DND-41 (cell line): ENCODE measurements at regions not wholly inside any gene's neighbourhood (a gene's known extent, or its start where the extent isn't known, plus 50 kb on each side); places are given as distances from the start of the nearest gene placed in this dataset.

Source experiments
- ATAC-seq: fragments of 200-7000 bp; cut with Tn5 transposase; 3 replicates; pipeline ENCODE4 v1.9.1; 2021; ENCODE audit warnings: low read depth; ENCODE audit not compliant: insufficient read depth
- DNase-seq: peaks from one replicate; pipeline ENCODE4 v3.0.0-alpha.2; 2020
- H2AFZ ChIP-seq: 2 replicates; pipeline ENCODE4 v1.6.0; 2012; ENCODE audit warnings: low read depth, low read length
- H3K27ac ChIP-seq: 2 replicates; pipeline ENCODE4 v1.5.1; 2012; ENCODE audit warnings: low read length, inconsistent platforms
- H3K27me3 ChIP-seq: fragments of 200-600 bp; sonication (generic); 2 replicates; pipeline ENCODE4 v1.6.0; 2012; ENCODE audit warnings: low read length, mild to moderate bottlenecking, inconsistent platforms; ENCODE audit not compliant: insufficient read depth, poor library complexity
- H3K36me3 ChIP-seq: 2 replicates; pipeline ENCODE4 v1.5.1; 2012; ENCODE audit warnings: low read length, inconsistent platforms; ENCODE audit not compliant: insufficient read depth
- H3K4me1 ChIP-seq: 2 replicates; pipeline ENCODE4 v1.5.1; 2012; ENCODE audit warnings: mild to moderate bottlenecking, low read length; ENCODE audit not compliant: insufficient read depth
- H3K4me2 ChIP-seq: 2 replicates; pipeline ENCODE4 v1.6.0; 2012; ENCODE audit warnings: mild to moderate bottlenecking, moderate library complexity, low read length, inconsistent platforms; ENCODE audit not compliant: insufficient read depth
- H3K4me3 ChIP-seq, 2 experiments: fragments of 200-600 bp in 1 of 2; shearing (Covaris generic) in 1 of 2; 2 replicates each; pipeline ENCODE4 v1.5.1; 2012 to 2016; ENCODE audit warnings: inconsistent platforms in 2 of 2, low read length in 2 of 2, mild to moderate bottlenecking in 2 of 2, low read depth in 1 of 2, moderate library complexity in 1 of 2
- H3K79me2 ChIP-seq: 2 replicates; pipeline ENCODE4 v1.6.0; 2012; ENCODE audit warnings: low read length, inconsistent platforms; ENCODE audit not compliant: insufficient read depth
- H3K9ac ChIP-seq: 2 replicates; pipeline ENCODE4 v1.6.0; 2012; ENCODE audit warnings: low read depth, mild to moderate bottlenecking, inconsistent platforms, low read length, moderate library complexity
- H3K9me3 ChIP-seq: 2 replicates; pipeline ENCODE4 v1.5.1; 2012; ENCODE audit warnings: low read length, moderate library complexity, mild to moderate bottlenecking, inconsistent platforms; ENCODE audit not compliant: insufficient read depth, severe bottlenecking
- H4K20me1 ChIP-seq: 2 replicates; pipeline ENCODE4 v1.6.0; 2012; ENCODE audit warnings: low read length; ENCODE audit not compliant: insufficient read depth
- EZH2 ChIP-seq: IDR thresholded peaks from 3 replicates; pipeline ENCODE4 v1.6.1; 2012; ENCODE audit warnings: borderline replicate concordance, low read depth, mild to moderate bottlenecking, moderate library complexity, low read length, inconsistent platforms; ENCODE audit not compliant: severe bottlenecking
- TF ChIP-seq, protein P1 (sequence below): IDR thresholded peaks from 2 replicates; pipeline ENCODE4 v1.5.1; 2012; ENCODE audit warnings: borderline replicate concordance, low read length, moderate library complexity, mild to moderate bottlenecking; ENCODE audit not compliant: poor library complexity, severe bottlenecking; ENCODE audit errors: extremely low read depth

DNA sequence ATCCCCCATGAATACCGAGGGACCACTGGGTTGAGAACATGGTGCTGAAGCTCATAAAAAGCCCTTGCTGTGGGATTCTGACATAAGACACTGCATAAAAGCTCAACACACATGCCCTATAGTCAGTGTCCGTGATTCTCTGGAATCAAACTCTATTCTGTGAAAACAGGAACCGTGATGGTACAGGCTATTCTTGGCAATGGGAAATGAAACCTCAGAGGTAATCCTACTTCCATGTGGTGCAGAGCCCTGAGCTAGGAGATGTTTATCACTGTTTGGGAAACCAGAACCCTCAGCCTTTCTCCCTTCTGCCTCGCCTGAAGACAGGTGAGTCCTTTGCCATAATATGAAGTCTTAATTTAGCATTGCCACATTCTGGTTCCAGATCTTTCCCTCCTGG, 80.8 kb upstream of the PRSS1 start:
- Histone ChIP-seq H3K79me2 (no peaks in the 10 kb centered on the region), H3K4me2 (no peak overlapping the region), H3K9me3 (no peaks in the 10 kb centered on the region), H3K27me3 (no peaks in the 10 kb centered on the region), H2AFZ (no peak overlapping the region), H3K27ac (no peak overlapping the region), H3K9ac (no peak overlapping the region), H3K4me3 (no peak overlapping the region), H3K4me1 (no peaks in the 10 kb centered on the region), H3K36me3 (no peaks in the 10 kb centered on the region), H4K20me1 (no peaks in the 10 kb centered on the region)
- TF ChIP-seq EZH2 = no peak
- TF ChIP-seq, protein P1, sequence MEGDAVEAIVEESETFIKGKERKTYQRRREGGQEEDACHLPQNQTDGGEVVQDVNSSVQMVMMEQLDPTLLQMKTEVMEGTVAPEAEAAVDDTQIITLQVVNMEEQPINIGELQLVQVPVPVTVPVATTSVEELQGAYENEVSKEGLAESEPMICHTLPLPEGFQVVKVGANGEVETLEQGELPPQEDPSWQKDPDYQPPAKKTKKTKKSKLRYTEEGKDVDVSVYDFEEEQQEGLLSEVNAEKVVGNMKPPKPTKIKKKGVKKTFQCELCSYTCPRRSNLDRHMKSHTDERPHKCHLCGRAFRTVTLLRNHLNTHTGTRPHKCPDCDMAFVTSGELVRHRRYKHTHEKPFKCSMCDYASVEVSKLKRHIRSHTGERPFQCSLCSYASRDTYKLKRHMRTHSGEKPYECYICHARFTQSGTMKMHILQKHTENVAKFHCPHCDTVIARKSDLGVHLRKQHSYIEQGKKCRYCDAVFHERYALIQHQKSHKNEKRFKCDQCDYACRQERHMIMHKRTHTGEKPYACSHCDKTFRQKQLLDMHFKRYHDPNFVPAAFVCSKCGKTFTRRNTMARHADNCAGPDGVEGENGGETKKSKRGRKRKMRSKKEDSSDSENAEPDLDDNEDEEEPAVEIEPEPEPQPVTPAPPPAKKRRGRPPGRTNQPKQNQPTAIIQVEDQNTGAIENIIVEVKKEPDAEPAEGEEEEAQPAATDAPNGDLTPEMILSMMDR = no peak
- ATAC-seq (no peak), DNase-seq (no peak)

DNA sequence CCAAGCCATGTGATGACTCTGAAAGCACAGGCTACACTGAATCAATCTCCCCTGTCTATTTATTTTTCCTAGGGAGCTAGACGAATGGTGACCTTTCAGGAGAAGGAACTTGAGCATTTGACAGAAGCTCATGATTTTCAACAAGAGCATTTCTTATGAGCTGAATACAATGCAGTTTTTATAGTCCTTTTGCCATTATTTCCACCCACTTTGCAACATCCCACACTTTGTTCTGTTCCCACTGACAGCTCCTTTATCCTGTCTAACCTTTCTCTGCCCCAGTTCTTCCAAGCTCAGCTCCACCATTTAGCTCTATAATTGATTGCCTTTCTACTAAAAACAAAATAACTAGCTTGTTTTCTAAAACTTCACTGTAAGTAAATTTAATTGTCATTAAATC, 91.9 kb upstream of the PRSS1 start:
- no peaks in the 10 kb centered on the region for H3K4me1 ChIP-seq
- H3K4me2 ChIP-seq = no peak overlapping the region
- no peaks in the 10 kb centered on the region for H3K36me3 ChIP-seq
- no peak overlapping the region for H3K9ac ChIP-seq
- TF ChIP-seq EZH2 = no peak
- TF ChIP-seq, protein P1 = no peak
- H3K4me3 ChIP-seq = no peak overlapping the region
- no peaks in the 10 kb centered on the region for H3K9me3 ChIP-seq
- DNase-seq (no peak), ATAC-seq (no peak)
- H3K27me3 ChIP-seq = no peaks in the 10 kb centered on the region
- H3K27ac ChIP-seq = no peak overlapping the region
- no peaks in the 10 kb centered on the region for H4K20me1 ChIP-seq
- H2AFZ ChIP-seq = no peak overlapping the region
- H3K79me2 ChIP-seq = no peaks in the 10 kb centered on the region

DNA sequence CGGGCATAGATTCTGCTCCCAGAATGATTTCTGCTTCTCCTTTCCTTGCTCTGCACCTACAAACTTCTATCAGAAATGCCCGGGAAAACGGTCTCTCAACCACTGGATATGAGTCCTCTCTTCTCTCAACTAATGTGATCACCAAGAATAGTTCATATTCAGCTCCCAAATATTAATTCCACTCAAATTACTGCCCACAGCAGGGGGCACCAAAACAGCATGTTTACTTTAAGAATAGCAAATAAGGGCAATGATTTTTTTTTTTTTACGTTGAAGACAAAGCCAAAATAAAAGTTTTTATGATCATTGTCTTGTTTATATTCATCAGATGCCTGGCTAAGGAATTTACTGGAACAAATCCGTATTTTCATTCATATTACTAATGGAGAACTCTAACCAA, 94.9 kb upstream of the PRSS1 start:
- Histone ChIP-seq H3K4me3 (no peak overlapping the region), H3K79me2 (no peaks in the 10 kb centered on the region), H3K36me3 (no peaks in the 10 kb centered on the region), H3K27ac (no peak overlapping the region), H2AFZ (no peak overlapping the region), H4K20me1 (no peaks in the 10 kb centered on the region), H3K9me3 (no peaks in the 10 kb centered on the region), H3K4me1 (no peaks in the 10 kb centered on the region), H3K27me3 (no peaks in the 10 kb centered on the region), H3K9ac (no peak overlapping the region), H3K4me2 (no peak overlapping the region)
- TF ChIP-seq, protein P1 = no peak
- ATAC-seq = no peak
- DNase-seq = no peak

DNA sequence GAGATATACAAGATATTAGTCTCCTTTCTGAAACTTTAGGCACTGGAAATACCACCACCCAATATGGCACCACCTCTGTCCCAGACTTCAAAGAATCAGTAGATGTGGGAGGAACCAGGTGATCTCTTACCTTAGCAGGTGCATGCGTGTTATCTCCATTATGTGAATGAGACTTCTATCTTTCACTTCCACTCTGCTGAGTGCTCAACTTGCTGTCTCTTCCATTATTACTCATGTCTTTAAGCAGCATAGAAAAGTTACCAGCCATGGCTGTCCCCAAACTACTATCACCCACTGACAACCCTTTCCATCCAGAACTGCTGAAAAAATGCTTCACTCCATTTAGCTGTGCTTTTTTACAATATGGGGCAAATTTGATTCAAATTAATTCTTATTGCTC, 101.5 kb upstream of the PRSS1 start:
- no peak for ATAC-seq
- H3K4me3 ChIP-seq = no peak overlapping the region
- no peaks in the 10 kb centered on the region for H3K27me3 ChIP-seq

More for the DNA sequence above, 101.5 kb upstream of the PRSS1 start:
- H3K27ac ChIP-seq = no peak overlapping the region
- H3K4me1 ChIP-seq = no peaks in the 10 kb centered on the region
- H3K79me2 ChIP-seq = no peaks in the 10 kb centered on the region
- no peaks in the 10 kb centered on the region for H4K20me1 ChIP-seq
- no peaks in the 10 kb centered on the region for H3K9me3 ChIP-seq
- no peaks in the 10 kb centered on the region for H3K36me3 ChIP-seq
- H3K4me2 ChIP-seq = no peak overlapping the region
- no peak overlapping the region for H2AFZ ChIP-seq
- no peak for DNase-seq
- H3K9ac ChIP-seq = no peak overlapping the region
- TF ChIP-seq, protein P1 = no peak
- TF ChIP-seq EZH2 = no peak
